Cardiac fibroblast (primary cell): ENCODE measurements at regions not wholly inside any gene's neighbourhood (a gene's known extent, or its start where the extent isn't known, plus 50 kb on each side); places are given as distances from the start of the nearest gene placed in this dataset.
"Not testable (repeated sequence)": the region's sequence is repeated elsewhere in the genome, so short reads cannot be mapped to it uniquely, and the experiment has no call there.

Source experiments
- DNase-seq, 2 donors: peaks; one replicate each; pipeline versions ENCODE4 v3.0.0 to v3.0.0-alpha.2; 2010; ENCODE audit warnings: low read depth in 2 of 2
- H3K4me3 ChIP-seq, 2 donors: replicated peaks in 1 of 2; 1 replicate in 1 of 2; 2 replicates in 1 of 2; pipeline ENCODE4 v1.5.1; 2011; ENCODE audit warnings: low read depth in 2 of 2, low read length in 2 of 2, mild to moderate bottlenecking in 2 of 2, moderate library complexity in 1 of 2
- CTCF ChIP-seq: IDR thresholded peaks from one replicate; pipeline ENCODE4 v1.5.1; 2011; ENCODE audit warnings: low read depth, mild to moderate bottlenecking, low read length, inconsistent platforms

GRCh38 chr6:121540210-121540609 lies 104.8 kb downstream of the GJA1 start:
- no peak for TF ChIP-seq CTCF
- no peak for DNase-seq

GRCh38 chr6:121544691-121545090 lies 109.2 kb downstream of the GJA1 start:
- no peak overlapping the region for H3K4me3 ChIP-seq
- no peak for TF ChIP-seq CTCF
- DNase-seq: peak in 1 of 2 donors; percentile 30

More at GRCh38 chr6:121540210-121540609, 104.8 kb downstream of the GJA1 start:
- H3K4me3 ChIP-seq: no peak overlapping the region

GRCh38 chr6:121548131-121548530 lies 112.7 kb downstream of the GJA1 start:
- peak; percentile 6 to 24 for DNase-seq

GRCh38 chr6:121549736-121550135 lies 114.3 kb downstream of the GJA1 start:
- no peak for TF ChIP-seq CTCF
- peak; percentile 76 to 93 for DNase-seq

More at GRCh38 chr6:121548131-121548530, 112.7 kb downstream of the GJA1 start:
- H3K4me3 ChIP-seq: no peak overlapping the region
- no peak for TF ChIP-seq CTCF

GRCh38 chr6:121550491-121551010 lies 115.1 kb downstream of the GJA1 start:
- no peak for TF ChIP-seq CTCF
- no peak overlapping the region for H3K4me3 ChIP-seq
- no peak for DNase-seq

More at GRCh38 chr6:121549736-121550135, 114.3 kb downstream of the GJA1 start:
- H3K4me3 ChIP-seq: no peak overlapping the region

GRCh38 chr6:121555201-121555600 lies 119.8 kb downstream of the GJA1 start:
- TF ChIP-seq CTCF: no peak
- DNase-seq: no peak
- H3K4me3 ChIP-seq: no peak overlapping the region

GRCh38 chr6:121556149-121556548 lies 120.7 kb downstream of the GJA1 start:
- not testable (repeated sequence) for DNase-seq, H3K4me3 ChIP-seq
